ENCODE measurements at regions not wholly inside any gene's neighbourhood (a gene's known extent, or its start where the extent isn't known, plus 50 kb on each side); places are given as distances from the start of the nearest gene placed in this dataset.

DNA sequence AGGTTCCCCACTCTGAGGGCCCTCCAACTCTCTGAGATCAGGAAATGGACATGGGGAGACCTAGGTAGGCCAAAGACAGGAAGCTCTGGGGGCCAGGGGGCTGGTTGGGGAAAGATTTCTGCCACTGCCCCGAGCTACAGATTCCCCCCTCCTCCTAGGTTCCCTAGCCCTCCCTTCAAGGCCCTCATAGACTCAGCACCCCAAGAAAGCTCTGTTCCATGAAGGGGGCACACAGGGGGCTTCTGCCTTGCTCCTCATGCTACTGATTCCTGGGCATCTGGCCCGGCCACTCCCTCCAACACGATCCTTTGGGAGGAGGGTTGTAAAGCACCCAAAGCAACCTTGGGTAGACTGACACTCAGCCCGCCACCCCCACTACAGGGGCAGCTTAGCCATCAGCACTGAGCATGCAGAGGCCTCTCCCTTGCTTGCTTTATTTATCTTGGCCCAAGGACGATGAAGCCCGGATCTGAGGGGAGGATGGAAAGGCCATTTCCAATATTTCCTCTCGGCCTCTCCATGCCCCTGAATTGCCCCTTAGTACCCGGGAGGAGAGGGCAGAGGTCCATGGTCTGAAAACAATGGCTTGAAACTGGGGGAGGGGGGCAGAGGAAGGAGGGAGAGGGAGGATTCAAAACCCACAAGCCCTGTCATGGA, 146.7 kb downstream of the PJA1 start:
- TF ChIP-seq, protein P1, sequence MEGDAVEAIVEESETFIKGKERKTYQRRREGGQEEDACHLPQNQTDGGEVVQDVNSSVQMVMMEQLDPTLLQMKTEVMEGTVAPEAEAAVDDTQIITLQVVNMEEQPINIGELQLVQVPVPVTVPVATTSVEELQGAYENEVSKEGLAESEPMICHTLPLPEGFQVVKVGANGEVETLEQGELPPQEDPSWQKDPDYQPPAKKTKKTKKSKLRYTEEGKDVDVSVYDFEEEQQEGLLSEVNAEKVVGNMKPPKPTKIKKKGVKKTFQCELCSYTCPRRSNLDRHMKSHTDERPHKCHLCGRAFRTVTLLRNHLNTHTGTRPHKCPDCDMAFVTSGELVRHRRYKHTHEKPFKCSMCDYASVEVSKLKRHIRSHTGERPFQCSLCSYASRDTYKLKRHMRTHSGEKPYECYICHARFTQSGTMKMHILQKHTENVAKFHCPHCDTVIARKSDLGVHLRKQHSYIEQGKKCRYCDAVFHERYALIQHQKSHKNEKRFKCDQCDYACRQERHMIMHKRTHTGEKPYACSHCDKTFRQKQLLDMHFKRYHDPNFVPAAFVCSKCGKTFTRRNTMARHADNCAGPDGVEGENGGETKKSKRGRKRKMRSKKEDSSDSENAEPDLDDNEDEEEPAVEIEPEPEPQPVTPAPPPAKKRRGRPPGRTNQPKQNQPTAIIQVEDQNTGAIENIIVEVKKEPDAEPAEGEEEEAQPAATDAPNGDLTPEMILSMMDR (conservative IDR thresholded peaks at IDR 0.05; ENCODE audit: control insufficient read depth, insufficient read depth, low read depth, low read length) = no peak
- no peak for DNase-seq (ENCODE audit: low read depth)
- H3K4me3 ChIP-seq (ENCODE audit: control insufficient read depth, low read depth, low read length) = no peak overlapping the region

DNA sequence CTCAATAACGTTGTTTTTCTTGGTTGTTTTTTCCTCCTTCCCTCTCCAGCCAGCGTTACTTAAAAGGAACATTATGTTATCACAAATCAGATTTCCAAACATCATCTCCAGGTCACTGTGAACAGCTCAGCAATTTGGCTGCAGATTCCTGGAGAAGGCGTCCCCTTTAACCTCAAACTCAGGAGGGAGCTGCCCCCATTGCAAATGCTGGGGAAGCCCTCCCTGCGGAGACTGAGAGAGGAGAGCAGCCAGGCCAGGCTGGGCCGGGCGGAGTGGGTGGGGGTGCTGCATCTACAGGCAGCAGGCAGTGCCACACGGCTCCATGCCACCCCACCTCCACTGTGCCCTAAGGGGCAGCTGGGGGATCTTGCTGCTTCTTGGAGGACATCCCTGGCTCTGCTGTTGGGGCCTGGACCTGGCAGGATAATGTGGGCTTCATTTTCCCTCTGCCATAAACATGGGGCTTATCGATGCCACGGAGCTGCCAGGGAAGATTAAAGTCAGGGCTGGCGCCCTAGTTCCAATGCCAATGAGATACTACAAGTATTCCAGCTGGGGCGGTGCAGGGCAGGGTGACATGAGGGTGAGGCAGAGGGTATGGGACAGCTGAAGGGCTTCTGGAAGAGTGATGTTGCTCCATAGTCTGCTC, 148.8 kb downstream of the PJA1 start:
- H3K4me3 ChIP-seq (ENCODE audit: control insufficient read depth, low read depth, low read length) = no peak overlapping the region
- TF ChIP-seq, protein P1 (conservative IDR thresholded peaks at IDR 0.05; ENCODE audit: control insufficient read depth, insufficient read depth, low read depth, low read length) = no peak
- peak; percentile 23 for DNase-seq (ENCODE audit: low read depth)

DNA sequence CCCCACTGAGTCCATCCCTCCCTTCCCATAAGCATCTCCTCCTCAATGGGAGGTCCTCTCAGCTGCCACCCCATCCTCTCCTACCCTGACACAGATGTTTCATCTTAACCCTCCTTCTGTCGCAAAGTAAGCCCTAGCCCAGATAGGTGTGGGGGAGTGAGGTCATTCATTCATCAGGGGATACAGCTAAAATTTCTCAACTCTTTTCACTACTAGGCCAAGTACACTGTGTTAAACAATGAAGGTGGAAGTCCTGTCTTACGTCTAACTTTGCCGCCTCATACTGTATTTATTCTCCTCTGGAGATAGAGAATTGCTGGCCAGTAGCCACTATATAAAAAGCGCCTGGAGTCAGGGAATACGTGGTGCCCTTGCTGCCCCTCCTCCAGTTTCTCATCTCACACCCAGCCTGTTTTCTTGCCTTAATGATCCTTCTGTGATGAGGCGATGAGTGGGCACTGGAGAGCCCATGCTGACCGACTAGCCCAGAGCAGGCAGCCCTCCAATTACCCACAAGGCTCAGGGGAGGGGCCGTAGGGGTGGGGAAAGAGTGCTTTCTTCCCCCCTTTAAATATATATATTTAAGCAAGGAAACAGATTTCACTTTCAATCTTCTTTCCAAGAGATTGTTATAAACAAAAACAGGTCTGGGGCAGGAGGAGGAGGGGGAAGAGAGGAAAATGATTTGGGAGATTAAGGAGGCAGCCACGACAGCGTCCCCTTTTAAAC, 149.5 kb downstream of the PJA1 start:
- TF ChIP-seq, protein P1 (conservative IDR thresholded peaks at IDR 0.05; ENCODE audit: control insufficient read depth, insufficient read depth, low read depth, low read length) = no peak
- peak; percentile 25 for DNase-seq (ENCODE audit: low read depth)
- no peak overlapping the region for H3K4me3 ChIP-seq (ENCODE audit: control insufficient read depth, low read depth, low read length)

DNA sequence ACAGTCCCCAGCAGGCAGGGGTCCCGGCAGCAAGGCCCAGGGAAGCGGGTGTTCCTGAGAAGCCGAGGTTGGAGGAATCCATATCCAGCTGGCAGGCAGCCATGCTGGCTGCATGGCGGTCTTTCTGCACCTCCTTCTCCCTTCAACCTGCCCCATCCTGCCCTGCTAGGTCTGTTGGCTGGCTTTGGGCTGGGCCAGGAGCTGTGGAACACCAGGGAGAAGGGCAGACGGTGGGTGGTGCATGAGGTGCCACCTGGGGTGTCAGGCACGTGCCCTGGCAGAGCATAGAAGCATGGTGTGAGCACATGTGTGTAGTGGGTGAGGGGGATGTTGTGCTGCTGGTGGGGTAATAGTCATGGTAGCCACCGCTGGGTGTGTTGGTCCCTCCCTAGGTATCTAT, 150.1 kb downstream of the PJA1 start:
- TF ChIP-seq, protein P1 (conservative IDR thresholded peaks at IDR 0.05; ENCODE audit: control insufficient read depth, insufficient read depth, low read depth, low read length) = no peak
- no peak overlapping the region for H3K4me3 ChIP-seq (ENCODE audit: control insufficient read depth, low read depth, low read length)
- no peak for DNase-seq (ENCODE audit: low read depth)

DNA sequence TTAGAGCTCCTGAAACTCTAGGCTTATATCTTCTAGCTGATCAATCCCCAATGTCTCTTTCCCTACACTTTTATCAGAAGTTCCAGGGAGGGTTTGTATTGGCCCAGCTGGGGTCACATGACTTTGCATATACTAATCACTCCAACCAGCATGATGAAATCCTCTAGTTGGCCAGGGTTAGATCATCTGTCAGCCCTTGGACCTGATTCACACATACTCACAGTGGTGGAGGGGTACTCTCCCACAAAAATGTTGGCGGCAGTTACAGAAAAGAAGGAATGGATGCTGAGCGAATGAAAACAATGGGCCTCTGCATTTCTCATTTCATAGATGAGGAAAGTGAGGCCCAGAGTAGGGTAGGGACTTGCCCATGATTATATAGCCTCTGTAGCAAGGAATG, 151.1 kb downstream of the PJA1 start:
- TF ChIP-seq, protein P1 (conservative IDR thresholded peaks at IDR 0.05; ENCODE audit: control insufficient read depth, insufficient read depth, low read depth, low read length) = no peak
- DNase-seq (ENCODE audit: low read depth) = peak; percentile 81
- no peak overlapping the region for H3K4me3 ChIP-seq (ENCODE audit: control insufficient read depth, low read depth, low read length)

DNA sequence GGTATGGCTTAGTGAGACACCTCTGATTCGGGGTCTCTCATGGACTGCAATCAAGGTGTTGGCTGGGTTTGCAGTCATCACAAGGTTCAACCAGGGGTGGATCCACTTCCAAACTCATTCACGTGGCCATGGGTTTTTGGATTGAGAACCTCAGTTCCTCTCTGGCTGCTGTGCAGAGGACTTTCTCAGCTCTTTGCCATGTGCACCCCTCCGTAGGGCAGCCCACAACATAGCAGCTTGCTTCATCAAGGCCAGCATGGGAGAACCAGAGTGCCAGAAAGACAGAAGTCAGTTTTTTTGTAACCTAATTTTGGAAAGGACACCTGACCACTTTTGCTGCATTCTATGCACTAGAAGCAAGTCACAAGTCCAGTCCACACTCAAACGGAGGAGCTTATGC, 154.9 kb downstream of the PJA1 start:
- H3K4me3 ChIP-seq (ENCODE audit: control insufficient read depth, low read depth, low read length) = no peak overlapping the region
- no peak for DNase-seq (ENCODE audit: low read depth)
- TF ChIP-seq, protein P1 (conservative IDR thresholded peaks at IDR 0.05; ENCODE audit: control insufficient read depth, insufficient read depth, low read depth, low read length) = no peak
